Activated CD8-positive, alpha-beta memory T cell treated with anti-CD3 and anti-CD28 coated beads, Interleukin-2, amount 50 U/mL, for 1 hour (primary cell): ENCODE measurements at regions not wholly inside any gene's neighbourhood (a gene's known extent, or its start where the extent isn't known, plus 50 kb on each side); places are given as distances from the start of the nearest gene placed in this dataset.

Source experiments
- DNase-seq: peaks from one replicate; pipeline ENCODE4 v3.0.0-alpha.2; 2020; ENCODE audit errors: extremely low read depth

- DNase-seq, result no peak
Observed at GRCh38 chr6:104322841-104323240, 536.9 kb downstream of the HACE1 start.

DNA sequence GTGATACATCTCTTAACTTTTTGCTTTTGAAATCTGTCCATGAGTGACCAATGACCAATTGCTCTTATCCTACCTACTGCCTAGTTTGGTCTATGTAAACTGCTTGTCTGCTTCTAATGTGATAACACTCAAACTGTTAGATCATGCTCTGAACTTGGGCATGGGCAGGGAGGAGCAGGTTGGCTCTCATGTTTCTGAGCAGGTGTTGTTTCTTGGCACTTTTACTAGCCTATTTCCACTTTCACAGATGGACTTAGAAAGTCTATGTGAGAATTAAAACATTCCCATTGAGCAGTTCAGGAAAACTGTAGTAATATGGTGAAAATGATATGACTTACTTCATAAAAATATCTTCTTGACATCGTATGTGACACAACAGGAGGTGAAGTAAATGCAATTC lies 538.4 kb downstream of the HACE1 start:
- DNase-seq, result no peak

DNA sequence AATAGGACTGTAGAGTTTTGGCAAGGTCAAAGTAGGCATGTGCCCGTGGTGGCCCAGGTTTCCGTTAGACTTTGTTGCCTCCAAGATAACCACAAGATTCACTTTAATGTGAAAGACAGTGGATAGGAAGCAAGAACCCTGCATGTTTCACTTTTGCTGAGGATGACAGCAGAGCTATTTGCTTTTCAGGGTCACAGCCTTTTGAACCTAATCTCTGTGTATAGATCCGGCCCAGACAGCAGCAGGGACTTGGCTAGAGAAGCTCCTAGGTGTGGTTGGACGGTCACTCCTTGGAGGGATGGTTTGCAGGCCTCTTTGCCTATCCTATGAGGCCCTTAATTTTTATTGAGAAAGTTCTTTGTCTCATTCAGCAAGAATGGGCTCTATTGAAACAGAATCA lies 538.8 kb downstream of the HACE1 start:
- DNase-seq, result no peak

GRCh38 chr6:104312851-104313250 lies 546.9 kb downstream of the HACE1 start:
- DNase-seq, result no peak

- DNase-seq, result no peak
Observed at GRCh38 chr6:104306211-104306610, 553.5 kb downstream of the HACE1 start.

DNA sequence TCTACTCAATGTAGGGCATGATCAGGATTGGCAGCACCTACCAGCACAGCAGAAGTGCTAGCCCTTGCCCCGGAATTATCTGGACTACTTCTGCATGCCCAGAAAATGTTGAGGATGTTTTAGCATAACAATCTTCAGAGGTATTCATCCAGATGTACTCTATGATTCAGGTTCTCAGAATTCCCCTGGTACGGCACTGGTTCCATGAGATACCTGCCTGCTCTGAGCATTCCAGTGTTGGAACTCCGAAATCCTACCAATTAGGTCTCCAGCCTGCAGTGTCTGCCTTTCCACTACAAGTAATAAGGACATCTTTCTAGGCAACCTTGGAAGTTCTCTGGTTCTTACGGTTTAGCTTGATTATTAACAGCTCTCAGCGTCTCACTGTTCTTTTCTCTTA lies 554.5 kb downstream of the HACE1 start:
- no peak for DNase-seq

DNA sequence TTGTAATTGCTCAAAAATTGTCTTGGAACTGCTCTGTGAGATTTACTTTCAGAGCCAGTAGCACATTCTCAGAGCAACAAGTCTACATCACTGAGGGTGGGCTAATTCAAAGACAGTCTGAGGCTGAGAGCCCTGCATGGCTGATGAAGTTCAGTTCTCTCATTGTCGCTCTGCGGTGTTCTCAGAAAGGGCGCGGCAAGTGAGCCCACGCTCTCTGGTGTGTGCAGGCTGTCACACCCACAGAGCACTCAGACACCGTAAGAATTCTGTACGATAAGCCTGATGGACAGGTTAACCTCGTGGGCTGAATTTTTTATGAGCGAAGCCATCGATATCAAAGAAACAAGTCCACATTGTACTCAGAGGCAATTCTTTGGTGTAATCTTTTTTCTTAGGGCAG lies 557.8 kb downstream of the HACE1 start:
- no peak for DNase-seq

DNA sequence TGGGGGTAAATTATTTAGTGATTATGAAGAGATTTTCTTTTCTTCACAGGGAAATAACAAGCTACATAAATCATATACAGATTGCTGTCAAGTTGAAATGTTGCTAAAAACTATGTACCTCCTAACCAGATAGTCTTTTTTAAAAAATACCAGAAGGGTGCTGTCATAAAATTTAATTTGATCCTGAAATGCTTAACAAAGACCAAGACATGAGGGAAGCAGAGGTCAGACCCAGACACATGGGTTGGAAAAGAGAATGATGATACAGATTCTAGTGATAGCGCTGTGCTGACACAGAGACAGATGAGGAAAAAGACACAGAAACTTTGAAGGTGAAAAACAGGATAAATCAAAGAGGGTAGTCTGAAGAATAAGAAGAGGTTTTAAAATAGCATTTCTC lies 573.1 kb downstream of the HACE1 start:
- DNase-seq, result no peak

GRCh38 chr6:104284872-104285271 lies 574.8 kb downstream of the HACE1 start:
- DNase-seq, result no peak

- DNase-seq, result no peak
Observed at GRCh38 chr6:104282581-104282980, 577.1 kb downstream of the HACE1 start.

- DNase-seq, result no peak
Observed at GRCh38 chr6:104281370-104281769, 578.3 kb downstream of the HACE1 start.

DNA sequence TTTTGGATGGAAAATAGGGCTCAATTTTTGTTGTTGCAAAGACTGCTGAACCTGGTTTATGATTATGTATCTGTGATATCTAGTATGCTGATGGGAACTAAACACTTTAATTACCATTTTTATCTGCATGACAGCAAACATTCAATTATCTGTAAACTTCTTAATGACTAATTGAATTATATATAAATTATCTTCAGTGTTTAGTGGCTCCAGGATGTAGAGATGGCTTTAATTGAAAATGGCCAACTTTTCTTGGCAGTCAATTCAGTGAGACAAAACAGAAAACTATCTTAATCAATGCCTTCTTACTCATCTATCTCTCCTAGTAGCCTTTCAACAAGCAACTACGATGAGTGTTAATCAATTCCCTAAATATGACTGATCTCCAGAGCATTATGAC lies 591.3 kb downstream of the HACE1 start:
- DNase-seq, result no peak

GRCh38 chr6:104266922-104267321 lies 592.8 kb downstream of the HACE1 start:
- no peak for DNase-seq

GRCh38 chr6:104256646-104257045 lies 603.1 kb downstream of the HACE1 start:
- no peak for DNase-seq

- DNase-seq, result no peak
Observed at GRCh38 chr6:104253236-104253635, 606.5 kb downstream of the HACE1 start.

DNA sequence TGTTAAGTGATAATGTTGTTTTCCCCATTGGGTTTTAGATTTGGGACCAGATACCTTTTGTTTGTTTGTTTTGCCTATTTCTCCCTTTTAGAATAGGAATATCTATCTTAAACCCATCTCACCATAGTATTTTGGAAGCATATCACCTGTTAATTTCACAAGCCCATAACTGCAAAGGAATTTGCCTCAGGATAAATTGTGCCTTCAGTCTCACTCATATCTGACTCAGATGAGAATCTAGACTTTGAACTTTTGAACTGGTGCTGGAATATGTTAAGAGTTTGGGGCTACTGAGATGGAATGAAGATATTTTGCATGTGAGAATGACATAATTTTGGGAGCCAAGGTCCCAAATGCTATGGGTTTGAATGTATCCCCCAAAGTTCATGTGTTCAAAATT lies 607.4 kb downstream of the HACE1 start:
- DNase-seq, result no peak

DNA sequence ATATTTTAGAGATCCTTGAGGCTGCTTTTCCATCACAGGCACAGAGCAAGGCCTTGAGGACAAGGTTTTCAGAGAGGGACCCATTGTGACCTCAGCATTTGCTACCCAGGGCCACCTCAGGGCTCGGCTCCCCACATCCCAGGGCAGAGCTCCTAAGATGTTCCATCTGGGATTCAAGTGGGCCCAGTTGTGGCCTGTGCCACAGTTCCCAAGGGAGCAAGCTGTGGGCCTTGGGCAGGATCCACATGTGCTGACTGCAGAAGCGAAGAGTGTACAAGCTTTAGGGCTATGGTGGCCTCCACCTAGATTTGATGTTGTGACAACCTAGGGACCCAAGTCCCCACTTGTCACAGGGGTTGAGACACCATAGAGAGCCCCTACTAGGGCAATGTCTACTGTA lies 608.1 kb downstream of the HACE1 start:
- no peak for DNase-seq

DNA sequence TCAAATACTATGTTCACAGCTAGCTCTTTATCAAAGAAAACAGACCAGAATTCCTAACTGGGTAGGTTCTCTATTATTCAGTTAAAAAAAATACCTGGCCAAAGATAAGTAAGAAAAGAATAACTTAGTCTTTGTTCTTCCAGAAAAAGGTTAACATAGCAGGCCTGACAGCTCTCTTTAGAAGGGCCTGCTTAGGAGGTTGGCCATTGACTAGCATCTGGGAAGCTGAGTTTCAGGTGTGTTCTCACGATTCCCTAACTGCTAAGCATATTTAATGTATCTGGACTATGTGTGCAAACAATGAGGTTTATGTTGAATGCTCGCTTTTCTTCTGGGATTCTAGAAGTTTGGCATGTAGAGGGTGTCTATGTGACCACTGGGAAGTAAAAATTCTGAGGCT lies 618.9 kb downstream of the HACE1 start:
- DNase-seq, result no peak

DNA sequence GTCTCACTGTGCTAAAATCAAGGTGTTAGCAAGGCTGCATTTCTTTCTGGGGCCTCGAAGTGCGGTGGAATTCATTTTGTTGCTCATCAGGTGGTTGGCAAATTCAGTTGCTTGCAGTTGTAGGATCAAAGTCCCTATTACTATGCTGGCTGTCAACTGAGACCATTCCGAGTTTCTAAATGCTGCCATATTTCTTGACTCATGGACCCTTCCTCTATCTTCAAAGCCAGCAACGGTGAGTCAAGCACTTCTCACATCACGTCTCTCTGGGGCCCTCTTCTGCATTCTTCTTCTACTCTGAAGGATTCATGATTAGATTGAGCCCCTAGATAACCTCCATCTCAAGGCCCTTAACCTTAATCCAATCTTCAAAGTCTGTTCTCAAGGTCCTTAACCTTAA lies 619.7 kb downstream of the HACE1 start:
- DNase-seq, result no peak

DNA sequence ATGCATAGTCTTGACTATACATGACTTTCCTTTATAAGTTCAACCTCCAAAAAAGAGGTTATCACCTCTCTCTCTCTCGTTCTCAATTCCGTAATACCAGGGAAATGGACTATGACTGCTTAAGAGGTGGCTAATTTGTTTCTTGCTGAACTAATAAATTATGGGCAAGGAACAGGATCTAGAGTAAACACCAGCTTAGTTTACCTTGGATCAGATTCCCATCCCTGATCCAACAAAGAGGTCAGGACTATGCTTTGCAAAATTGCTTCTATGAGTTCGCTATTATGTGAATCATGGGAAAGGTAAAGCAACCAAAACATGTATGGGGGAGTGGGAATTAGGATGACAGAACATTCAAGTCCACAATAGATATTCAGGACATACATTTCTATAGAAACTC lies 630.7 kb downstream of the HACE1 start:
- no peak for DNase-seq

- no peak for DNase-seq
Observed at GRCh38 chr6:104227508-104227907, 632.2 kb downstream of the HACE1 start.

DNA sequence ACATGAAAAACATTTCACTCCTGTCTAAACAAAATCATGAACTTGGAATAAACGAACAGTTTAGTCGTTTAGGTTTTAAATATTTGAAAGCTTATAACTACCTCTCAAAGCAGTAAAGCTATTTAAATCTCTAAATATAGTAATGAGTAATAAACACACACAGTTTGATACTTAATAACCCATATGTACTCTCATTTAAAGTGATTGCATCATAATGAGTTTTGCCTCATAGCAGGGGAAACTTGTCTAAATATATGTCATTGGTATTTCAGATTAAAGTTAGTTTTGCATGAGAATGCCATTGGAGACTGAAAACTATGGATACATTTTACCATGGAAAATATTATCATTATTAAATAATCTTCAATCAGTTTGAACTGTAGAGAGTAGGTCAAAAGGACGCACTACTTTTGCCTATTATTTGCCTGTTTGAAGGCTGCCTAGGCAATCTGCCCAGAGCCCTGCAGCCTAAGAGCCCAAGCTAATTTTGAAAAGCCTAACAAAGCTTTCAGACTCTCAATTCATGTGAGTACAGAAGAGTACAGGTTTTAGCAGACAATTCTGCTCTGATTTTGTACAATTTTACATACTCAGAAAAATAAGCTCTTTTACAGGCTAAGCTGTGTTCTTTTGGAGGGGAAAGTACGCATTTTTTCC lies 632.8 kb downstream of the HACE1 start:
- DNase-seq, result no peak

GRCh38 chr6:104218116-104218515 lies 641.6 kb downstream of the HACE1 start:
- DNase-seq, result no peak

GRCh38 chr6:104214901-104215300 lies 644.8 kb downstream of the HACE1 start:
- DNase-seq, result no peak
